Renal pelvis (tissue), 1 donor: ENCODE measurements at regions not wholly inside any gene's neighbourhood (a gene's known extent, or its start where the extent isn't known, plus 50 kb on each side); places are given as distances from the start of the nearest gene placed in this dataset.

Experiments used
- DNase-seq: peaks from one replicate; pipeline ENCODE4 v3.0.0-alpha.2; 2013

GRCh38 chr11:91955206-91955605 is 269.4 kb upstream of the FAT3 start:
- DNase-seq: no peak

GRCh38 chr11:91952056-91952455 is 272.6 kb upstream of the FAT3 start:
- no peak for DNase-seq

- DNase-seq: no peak
These were observed 277.3 kb upstream of the FAT3 start for GRCh38 chr11:91947215-91947820.

GRCh38 chr11:91946397-91946951 is 278.1 kb upstream of the FAT3 start:
- DNase-seq: peak; percentile 39

GRCh38 chr11:91935120-91935519 is 289.5 kb upstream of the FAT3 start:
- no peak for DNase-seq

GRCh38 chr11:91932151-91932821 is 292.3 kb upstream of the FAT3 start:
- DNase-seq: peak; percentile 17

- no peak for DNase-seq
These were observed 297.2 kb upstream of the FAT3 start for GRCh38 chr11:91927448-91927847.

- DNase-seq: no peak
These were observed 297.7 kb upstream of the FAT3 start for GRCh38 chr11:91926965-91927364.

- no peak for DNase-seq
These were observed 301.8 kb upstream of the FAT3 start for GRCh38 chr11:91922846-91923245.

GRCh38 chr11:91921974-91922373 is 302.6 kb upstream of the FAT3 start:
- no peak for DNase-seq

- no peak for DNase-seq
These were observed 311.2 kb upstream of the FAT3 start for GRCh38 chr11:91913407-91913806.

GRCh38 chr11:91912322-91912721 is 312.3 kb upstream of the FAT3 start:
- no peak for DNase-seq

GRCh38 chr11:91906871-91907624 is 317.6 kb upstream of the FAT3 start:
- no peak for DNase-seq

GRCh38 chr11:91904792-91905785 is 319.5 kb upstream of the FAT3 start:
- DNase-seq: no peak

GRCh38 chr11:91902312-91902711 is 322.3 kb upstream of the FAT3 start:
- DNase-seq: no peak

- DNase-seq: no peak
These were observed 344.0 kb upstream of the FAT3 start for GRCh38 chr11:91880660-91881059.

GRCh38 chr11:91876746-91877145 is 347.9 kb upstream of the FAT3 start:
- no peak for DNase-seq

- DNase-seq: no peak
These were observed 352.4 kb upstream of the FAT3 start for GRCh38 chr11:91872243-91872642.

- no peak for DNase-seq
These were observed 352.8 kb upstream of the FAT3 start for GRCh38 chr11:91871791-91872190.

GRCh38 chr11:91871048-91871447 is 353.6 kb upstream of the FAT3 start:
- no peak for DNase-seq

- no peak for DNase-seq
These were observed 354.9 kb upstream of the FAT3 start for GRCh38 chr11:91869686-91870085.

- DNase-seq: no peak
These were observed 358.0 kb upstream of the FAT3 start for GRCh38 chr11:91866642-91867041.
